ENCODE measurements at regions not wholly inside any gene's neighbourhood (a gene's known extent, or its start where the extent isn't known, plus 50 kb on each side); places are given as distances from the start of the nearest gene placed in this dataset.

DNA sequence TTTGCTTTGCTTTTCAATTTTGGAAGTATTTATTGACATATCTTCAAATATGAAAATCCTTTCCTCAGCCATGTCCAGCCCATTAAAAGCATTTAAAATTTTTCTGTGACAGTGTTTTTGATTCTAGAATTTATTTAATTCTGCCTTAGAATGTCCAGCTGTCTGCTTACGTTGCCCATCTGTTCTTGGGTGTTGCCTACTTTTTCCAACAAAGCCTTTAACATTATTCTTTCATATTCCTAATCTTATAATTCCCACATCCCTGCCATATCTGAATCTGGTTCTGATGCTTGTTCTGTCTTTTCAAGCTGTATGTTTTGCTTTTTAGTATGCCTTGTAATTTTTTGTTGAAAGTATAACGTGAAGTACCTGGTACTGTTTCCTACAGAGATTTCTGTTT lies 204.7 kb upstream of the VSTM2A start:
- H3K4me1 Mint-ChIP-seq, result peaks cover 14% of the 10 kb centered on the region
- TF ChIP-seq, protein P1, sequence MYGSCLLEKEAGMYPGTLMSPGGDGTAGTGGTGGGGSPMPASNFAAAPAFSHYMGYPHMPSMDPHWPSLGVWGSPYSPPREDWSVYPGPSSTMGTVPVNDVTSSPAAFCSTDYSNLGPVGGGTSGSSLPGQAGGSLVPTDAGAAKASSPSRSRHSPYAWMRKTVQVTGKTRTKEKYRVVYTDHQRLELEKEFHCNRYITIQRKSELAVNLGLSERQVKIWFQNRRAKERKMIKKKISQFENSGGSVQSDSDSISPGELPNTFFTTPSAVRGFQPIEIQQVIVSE (CRISPR knock-in tag; IDR thresholded peaks at IDR 0.05; ENCODE audit: borderline replicate concordance), result no peak
- TF ChIP-seq ZNF138 (CRISPR knock-in tag; conservative IDR thresholded peaks at IDR 0.05) (no peak), TCF7 (CRISPR knock-in tag; IDR thresholded peaks at IDR 0.05; ENCODE audit: low read depth) (no peak)
- DNase-seq (ENCODE audit: low spot score) (no peak), ATAC-seq (no peak)
- H3K4me3 Mint-ChIP-seq, result no peak overlapping the region
- H3K27ac Mint-ChIP-seq, result no peak overlapping the region
- no peaks in the 10 kb centered on the region; the same call in 1 of the 2 replicates for H3K27me3 Mint-ChIP-seq (ENCODE audit: low read depth)
- ChIA-PET POLR2A (no interaction called here), CTCF (no interaction called here)
- no peaks in the 10 kb centered on the region for H3K36me3 Mint-ChIP-seq
- H3K9me3 Mint-ChIP-seq, result no peaks in the 10 kb centered on the region

GRCh38 chr7:54338319-54338718 lies 203.9 kb upstream of the VSTM2A start:
- DNase-seq (ENCODE audit: low spot score) (no peak), ATAC-seq (no peak)
- no peaks in the 10 kb centered on the region; the same call in 1 of the 2 replicates for H3K27me3 Mint-ChIP-seq (ENCODE audit: low read depth)
- no peak overlapping the region for H3K4me3 Mint-ChIP-seq
- peaks cover 7% of the 10 kb centered on the region for H3K4me1 Mint-ChIP-seq
- H3K9me3 Mint-ChIP-seq, result no peaks in the 10 kb centered on the region
- TF ChIP-seq ELF4 (CRISPR knock-in tag; IDR thresholded peaks at IDR 0.05; ENCODE audit: low read depth) (no peak), ZBTB43 (CRISPR knock-in tag; IDR thresholded peaks at IDR 0.05) (no peak), PRDM15 (CRISPR knock-in tag; IDR thresholded peaks at IDR 0.05) (no peak), FOXK1 (CRISPR knock-in tag; IDR thresholded peaks at IDR 0.05) (no peak), JUN (CRISPR knock-in tag; IDR thresholded peaks at IDR 0.05) (no peak), KAT7 (CRISPR knock-in tag; IDR thresholded peaks at IDR 0.05; ENCODE audit: borderline replicate concordance) (no peak)
- H3K27ac Mint-ChIP-seq, result no peak overlapping the region
- ChIA-PET CTCF (no interaction called here), POLR2A (no interaction called here)
- H3K36me3 Mint-ChIP-seq, result no peaks in the 10 kb centered on the region

DNA sequence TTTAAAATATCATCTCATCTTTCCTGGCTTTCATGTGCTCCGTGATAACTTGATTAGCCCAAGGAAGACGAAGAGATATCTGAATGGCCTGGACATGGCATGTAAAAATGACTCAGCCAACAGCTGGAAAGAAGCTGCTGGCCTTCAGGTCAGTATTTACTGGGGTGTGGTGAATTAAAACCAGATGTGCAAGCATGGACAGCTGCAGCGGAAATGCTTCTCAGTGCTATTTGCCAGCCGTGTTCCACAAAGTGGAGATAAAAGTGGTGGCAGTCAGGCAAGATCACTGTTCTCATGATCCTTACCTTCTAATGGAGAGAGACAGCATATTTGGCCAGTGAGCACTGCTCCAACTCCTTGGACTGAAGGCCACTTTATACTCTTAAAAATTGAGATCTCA lies 203.1 kb upstream of the VSTM2A start:
- Mint-ChIP-seq H3K36me3 (no peaks in the 10 kb centered on the region), H3K4me3 (no peak overlapping the region), H3K4me1 (no peaks in the 10 kb centered on the region), H3K27ac (no peak overlapping the region), H3K9me3 (no peaks in the 10 kb centered on the region), H3K27me3 (ENCODE audit: low read depth) (no peaks in the 10 kb centered on the region; the same call in 1 of the 2 replicates)
- no peak for ATAC-seq
- DNase-seq (ENCODE audit: low spot score), result no peak
- ChIA-PET POLR2A (no interaction called here), CTCF (no interaction called here)
- TF ChIP-seq RELA (CRISPR knock-in tag; IDR thresholded peaks at IDR 0.05; ENCODE audit: borderline replicate concordance), result no peak
- TF ChIP-seq TCF7 (CRISPR knock-in tag; IDR thresholded peaks at IDR 0.05; ENCODE audit: low read depth), result no peak
- no peak for TF ChIP-seq NR2C2 (CRISPR knock-in tag; IDR thresholded peaks at IDR 0.05)
- no peak for TF ChIP-seq PREB (CRISPR knock-in tag; IDR thresholded peaks at IDR 0.05; ENCODE audit: borderline replicate concordance)
- no peak for TF ChIP-seq ZNF263 (CRISPR knock-in tag; IDR thresholded peaks at IDR 0.05; ENCODE audit: low read depth)
- no peak for TF ChIP-seq CREB1 (CRISPR knock-in tag; IDR thresholded peaks at IDR 0.05)
- TF ChIP-seq ZBTB21 (CRISPR knock-in tag; IDR thresholded peaks at IDR 0.05; ENCODE audit: borderline replicate concordance), result no peak
- TF ChIP-seq FOXJ3 (CRISPR knock-in tag; IDR thresholded peaks at IDR 0.05; ENCODE audit: borderline replicate concordance), result no peak
- no peak for TF ChIP-seq ZNF396 (CRISPR knock-in tag; IDR thresholded peaks at IDR 0.05; ENCODE audit: borderline replicate concordance)
- no peak for TF ChIP-seq ZNF219 (CRISPR knock-in tag; IDR thresholded peaks at IDR 0.05; ENCODE audit: borderline replicate concordance)
- TF ChIP-seq, protein P2, sequence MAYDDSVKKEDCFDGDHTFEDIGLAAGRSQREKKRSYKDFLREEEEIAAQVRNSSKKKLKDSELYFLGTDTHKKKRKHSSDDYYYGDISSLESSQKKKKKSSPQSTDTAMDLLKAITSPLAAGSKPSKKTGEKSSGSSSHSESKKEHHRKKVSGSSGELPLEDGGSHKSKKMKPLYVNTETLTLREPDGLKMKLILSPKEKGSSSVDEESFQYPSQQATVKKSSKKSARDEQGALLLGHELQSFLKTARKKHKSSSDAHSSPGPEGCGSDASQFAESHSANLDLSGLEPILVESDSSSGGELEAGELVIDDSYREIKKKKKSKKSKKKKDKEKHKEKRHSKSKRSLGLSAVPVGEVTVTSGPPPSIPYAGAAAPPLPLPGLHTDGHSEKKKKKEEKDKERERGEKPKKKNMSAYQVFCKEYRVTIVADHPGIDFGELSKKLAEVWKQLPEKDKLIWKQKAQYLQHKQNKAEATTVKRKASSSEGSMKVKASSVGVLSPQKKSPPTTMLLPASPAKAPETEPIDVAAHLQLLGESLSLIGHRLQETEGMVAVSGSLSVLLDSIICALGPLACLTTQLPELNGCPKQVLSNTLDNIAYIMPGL (CRISPR knock-in tag; IDR thresholded peaks at IDR 0.05), result no peak
- TF ChIP-seq SMAD3 (CRISPR knock-in tag; IDR thresholded peaks at IDR 0.05; ENCODE audit: borderline replicate concordance), result no peak

Data from WTC11 (cell line).